K562 (cell line): ENCODE measurements at regions not wholly inside any gene's neighbourhood (a gene's known extent, or its start where the extent isn't known, plus 50 kb on each side); places are given as distances from the start of the nearest gene placed in this dataset.
"Not testable (repeated sequence)": the region's sequence is repeated elsewhere in the genome, so short reads cannot be mapped to it uniquely, and the experiment has no call there.

Experiments
- CTCF ChIP-seq, 3 experiments: IDR thresholded peaks in 2 of 3; conservative IDR thresholded peaks in 1 of 3; 2 replicates each; pipeline ENCODE4 v1.5.1; 2011 to 2012; ENCODE audit warnings: low read length in 3 of 3, mild to moderate bottlenecking in 3 of 3, control low read depth in 2 of 3, improper control_type of control experiment in 1 of 3, inconsistent platforms in 1 of 3, low read depth in 1 of 3, mixed read lengths in 1 of 3, moderate library complexity in 1 of 3; ENCODE audit not compliant: insufficient read depth in 2 of 3
- HEY1 ChIP-seq: fragments of 250-450 bp; sonication (Bioruptor Pico); IDR thresholded peaks from 2 replicates; pipeline ENCODE4 v1.5.0; 2020; ENCODE audit warnings: mild to moderate bottlenecking, moderate library complexity, borderline replicate concordance
- ZNF197 ChIP-seq: fragments of 200-800 bp; sonication (Bioruptor generic); IDR thresholded peaks from 2 replicates; pipeline ENCODE4 v1.6.1; 2016; ENCODE audit warnings: low read depth, missing genetic modification characterization, missing compliant biosample characterization
- TF ChIP-seq, protein P1 (sequence below): fragments of 250-450 bp; sonication (Bioruptor Pico); IDR thresholded peaks from 2 replicates; pipeline ENCODE4 v1.8.0; 2021; ENCODE audit warnings: moderate library complexity, mild to moderate bottlenecking, inconsistent platforms

- not testable (repeated sequence) for TF ChIP-seq CTCF (IDR thresholded peaks at IDR 0.05 in 2 of 3, conservative IDR thresholded peaks at IDR 0.05 in 1 of 3; ENCODE audit: insufficient read depth in 2 of 3, low read depth in 1 of 3, low read length in 3 of 3); HEY1 (CRISPR knock-in tag); ZNF197 (CRISPR knock-in tag)
- TF ChIP-seq, protein P1, sequence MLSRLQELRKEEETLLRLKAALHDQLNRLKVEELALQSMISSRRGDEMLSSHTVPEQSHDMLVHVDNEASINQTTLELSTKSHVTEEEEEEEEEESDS (CRISPR knock-in tag), result not testable (repeated sequence)
Observed at GRCh38 chr1:83214317-83214716, 784.6 kb downstream of the TTLL7 start.
